ENCODE measurements at regions not wholly inside any gene's neighbourhood (a gene's known extent, or its start where the extent isn't known, plus 50 kb on each side); places are given as distances from the start of the nearest gene placed in this dataset.

- H2AFZ ChIP-seq (ENCODE audit: low read depth) = no peak overlapping the region
- no peaks in the 10 kb centered on the region for H3K36me3 ChIP-seq (replicated peaks in 1 of 2; ENCODE audit: control insufficient read depth in 1 of 2, insufficient read depth in 2 of 2, low read length in 1 of 2)
- no peak for TF ChIP-seq RAD21 (IDR thresholded peaks at IDR 0.05; ENCODE audit: low read length)
- TF ChIP-seq TAF1 (IDR thresholded peaks at IDR 0.05; ENCODE audit: borderline replicate concordance, low read depth, low read length) = no peak
- TF ChIP-seq NRF1 (IDR thresholded peaks at IDR 0.05; ENCODE audit: low read depth, low read length) = no peak
- TF ChIP-seq RCOR1 (IDR thresholded peaks at IDR 0.05; ENCODE audit: low read length) = no peak
- TF ChIP-seq ELF1 (IDR thresholded peaks at IDR 0.05) = no peak
- no peak for TF ChIP-seq SMC3 (IDR thresholded peaks at IDR 0.05; ENCODE audit: low read depth, low read length)
- TF ChIP-seq FOSL2 (IDR thresholded peaks at IDR 0.05; ENCODE audit: borderline replicate concordance, low read depth) = no peak
- DNase-seq = no peak
- H3K9me3 ChIP-seq = no peaks in the 10 kb centered on the region
- POLR2A ChIA-PET = no interaction called here
- H3K9me2 ChIP-seq = no peaks in the 10 kb centered on the region
- no peaks in the 10 kb centered on the region for H3K79me2 ChIP-seq (ENCODE audit: insufficient read depth)
- no peak overlapping the region for H3K4me3 ChIP-seq (ENCODE audit: low read depth in 2 of 2, low read length in 1 of 2)
- H4K20me1 ChIP-seq (ENCODE audit: insufficient read depth) = no peaks in the 10 kb centered on the region
- peaks cover 5 to 13% of the 10 kb centered on the region in 2 experiments; a peak in 2 of 4 replicates for H3K4me1 ChIP-seq (ENCODE audit: control insufficient read depth in 1 of 2, insufficient read depth in 2 of 2, low read depth in 1 of 2, low read length in 1 of 2)
- no peak overlapping the region for H3K27ac ChIP-seq (ENCODE audit: low read depth in 2 of 2, low read length in 1 of 2)
- no peak overlapping the region for H3K4me2 ChIP-seq
- H3K9ac ChIP-seq = no peak overlapping the region
- H3K27me3 ChIP-seq (ENCODE audit: insufficient read depth) = no peaks in the 10 kb centered on the region
- peaks cover 6% of the 10 kb centered on the region for H3F3A ChIP-seq (replicated peaks; ENCODE audit: insufficient read depth)
- CTCF ChIA-PET = no interaction called here
These were observed 114.2 kb upstream of the CADM1 start for GRCh38 chr11:115618428-115618827.

DNA sequence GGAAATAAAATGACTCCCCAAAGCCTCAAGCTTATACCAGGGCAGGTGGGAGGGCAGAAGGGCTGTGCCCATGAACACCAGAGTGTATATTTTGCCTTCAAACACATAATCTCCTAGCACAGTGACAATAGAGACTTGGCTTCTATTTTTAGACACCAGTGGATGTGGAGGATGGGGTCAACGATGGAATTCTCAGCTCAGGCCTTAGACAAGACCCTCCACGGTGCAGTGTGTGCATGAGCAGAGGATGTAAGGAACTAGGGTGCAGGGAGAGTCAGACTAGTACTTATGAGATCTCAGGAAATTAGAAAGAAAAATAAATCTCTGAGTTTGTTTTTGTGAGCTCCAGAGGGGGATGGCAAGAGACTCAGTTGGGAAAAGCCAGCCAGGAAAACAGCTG lies 113.6 kb upstream of the CADM1 start:
- H3K27ac ChIP-seq (ENCODE audit: low read depth in 2 of 2, low read length in 1 of 2) = no peak overlapping the region
- H3K79me2 ChIP-seq (ENCODE audit: insufficient read depth) = no peaks in the 10 kb centered on the region
- H3K36me3 ChIP-seq (replicated peaks in 1 of 2; ENCODE audit: control insufficient read depth in 1 of 2, insufficient read depth in 2 of 2, low read length in 1 of 2) = no peaks in the 10 kb centered on the region
- no peak overlapping the region for H3K4me2 ChIP-seq
- DNase-seq = no peak
- no peaks in the 10 kb centered on the region for H3K27me3 ChIP-seq (ENCODE audit: insufficient read depth)
- peaks cover 5 to 9% of the 10 kb centered on the region in 2 experiments; a peak in 2 of 4 replicates for H3K4me1 ChIP-seq (ENCODE audit: control insufficient read depth in 1 of 2, insufficient read depth in 2 of 2, low read depth in 1 of 2, low read length in 1 of 2)
- POLR2A ChIA-PET = no interaction called here
- H3F3A ChIP-seq (replicated peaks; ENCODE audit: insufficient read depth) = peaks cover 6% of the 10 kb centered on the region
- H3K9me2 ChIP-seq = no peaks in the 10 kb centered on the region
- no peak overlapping the region for H3K4me3 ChIP-seq (ENCODE audit: low read depth in 2 of 2, low read length in 1 of 2)
- TF ChIP-seq, protein P1, sequence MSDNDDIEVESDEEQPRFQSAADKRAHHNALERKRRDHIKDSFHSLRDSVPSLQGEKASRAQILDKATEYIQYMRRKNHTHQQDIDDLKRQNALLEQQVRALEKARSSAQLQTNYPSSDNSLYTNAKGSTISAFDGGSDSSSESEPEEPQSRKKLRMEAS (IDR thresholded peaks at IDR 0.05; ENCODE audit: low read depth) = no peak
- TF ChIP-seq ELF1 (IDR thresholded peaks at IDR 0.05) (no peak), EP300 (IDR thresholded peaks at IDR 0.05; ENCODE audit: borderline replicate concordance in 1 of 2, low read depth in 1 of 2, low read length in 1 of 2) (no peak), TEAD4 (IDR thresholded peaks at IDR 0.05; ENCODE audit: borderline replicate concordance, insufficient read depth) (no peak), FOXM1 (IDR thresholded peaks at IDR 0.05; ENCODE audit: low read depth) (no peak), JUND (IDR thresholded peaks at IDR 0.05) (no peak), TAF1 (IDR thresholded peaks at IDR 0.05; ENCODE audit: borderline replicate concordance, low read depth, low read length) (no peak), EZH2phosphoT487 (IDR thresholded peaks at IDR 0.05; ENCODE audit: borderline replicate concordance, low read depth) (no peak), USF2 (IDR thresholded peaks at IDR 0.05; ENCODE audit: borderline replicate concordance, low read depth, low read length) (no peak), MEF2A (IDR thresholded peaks at IDR 0.05; ENCODE audit: borderline replicate concordance, low read depth) (no peak), NFIC (IDR thresholded peaks at IDR 0.05; ENCODE audit: borderline replicate concordance) (no peak), RCOR1 (IDR thresholded peaks at IDR 0.05; ENCODE audit: low read length) (no peak), USF1 (IDR thresholded peaks at IDR 0.05; ENCODE audit: borderline replicate concordance, low read depth) (no peak), FOXJ3 (CRISPR knock-in tag; IDR thresholded peaks at IDR 0.05) (no peak), FOSL2 (IDR thresholded peaks at IDR 0.05; ENCODE audit: borderline replicate concordance, low read depth) (no peak), NRF1 (IDR thresholded peaks at IDR 0.05; ENCODE audit: low read depth, low read length) (no peak), GATA2 (CRISPR knock-in tag; IDR thresholded peaks at IDR 0.05) (no peak), SMC3 (IDR thresholded peaks at IDR 0.05; ENCODE audit: low read depth, low read length) (no peak)
- TF ChIP-seq, protein P2, sequence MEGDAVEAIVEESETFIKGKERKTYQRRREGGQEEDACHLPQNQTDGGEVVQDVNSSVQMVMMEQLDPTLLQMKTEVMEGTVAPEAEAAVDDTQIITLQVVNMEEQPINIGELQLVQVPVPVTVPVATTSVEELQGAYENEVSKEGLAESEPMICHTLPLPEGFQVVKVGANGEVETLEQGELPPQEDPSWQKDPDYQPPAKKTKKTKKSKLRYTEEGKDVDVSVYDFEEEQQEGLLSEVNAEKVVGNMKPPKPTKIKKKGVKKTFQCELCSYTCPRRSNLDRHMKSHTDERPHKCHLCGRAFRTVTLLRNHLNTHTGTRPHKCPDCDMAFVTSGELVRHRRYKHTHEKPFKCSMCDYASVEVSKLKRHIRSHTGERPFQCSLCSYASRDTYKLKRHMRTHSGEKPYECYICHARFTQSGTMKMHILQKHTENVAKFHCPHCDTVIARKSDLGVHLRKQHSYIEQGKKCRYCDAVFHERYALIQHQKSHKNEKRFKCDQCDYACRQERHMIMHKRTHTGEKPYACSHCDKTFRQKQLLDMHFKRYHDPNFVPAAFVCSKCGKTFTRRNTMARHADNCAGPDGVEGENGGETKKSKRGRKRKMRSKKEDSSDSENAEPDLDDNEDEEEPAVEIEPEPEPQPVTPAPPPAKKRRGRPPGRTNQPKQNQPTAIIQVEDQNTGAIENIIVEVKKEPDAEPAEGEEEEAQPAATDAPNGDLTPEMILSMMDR (IDR thresholded peaks at IDR 0.05) = no peak
- H3K9ac ChIP-seq = no peak overlapping the region
- no peaks in the 10 kb centered on the region for H4K20me1 ChIP-seq (ENCODE audit: insufficient read depth)
- WGBS (ENCODE audit: low lambda C conversion rate) = 63% methylated on average over 2 of the region's 2 CpGs
- no peaks in the 10 kb centered on the region for H3K9me3 ChIP-seq
- no peak overlapping the region for H2AFZ ChIP-seq (ENCODE audit: low read depth)
- CTCF ChIA-PET = interaction anchor here (1.0 to 2.1 kb wide), 2 partner anchors 10 kb away, joined by 3 to 7 read pairs; no protein-coding TSS in a partner anchor

Measured in SK-N-SH (cell line).